Neural progenitor cell (in vitro differentiated cells): ENCODE measurements at regions not wholly inside any gene's neighbourhood (a gene's known extent, or its start where the extent isn't known, plus 50 kb on each side); places are given as distances from the start of the nearest gene placed in this dataset.
"Not testable (repeated sequence)": the region's sequence is repeated elsewhere in the genome, so short reads cannot be mapped to it uniquely, and the experiment has no call there.

Experiments used
- DNase-seq: peaks from one replicate; pipeline ENCODE4 v3.0.0-alpha.2; 2016; ENCODE audit warnings: low spot score
- H2AFZ ChIP-seq: fragments of 200-600 bp; sonication (generic); replicated peaks from 2 replicates; pipeline ENCODE4 v1.6.1; 2016; ENCODE audit warnings: antibody characterized with exemption
- H3F3A ChIP-seq: fragments of 200-600 bp; sonication (generic); 2 replicates; pipeline ENCODE4 v1.6.1; 2016; ENCODE audit warnings: antibody characterized with exemption, low read depth
- H3K27ac ChIP-seq: fragments of 200-600 bp; sonication (generic); 2 replicates; pipeline ENCODE4 v1.5.1; 2016; ENCODE audit warnings: mild to moderate bottlenecking
- H3K27me3 ChIP-seq: fragments of 200-600 bp; sonication (generic); 2 replicates; pipeline ENCODE4 v1.6.1; 2016; ENCODE audit warnings: mild to moderate bottlenecking, moderate library complexity
- H3K36me3 ChIP-seq: fragments of 200-600 bp; sonication (generic); 2 replicates; pipeline ENCODE4 v1.5.1; 2016
- H3K4me1 ChIP-seq: fragments of 200-600 bp; sonication (generic); 2 replicates; pipeline ENCODE4 v1.6.1; 2016; ENCODE audit warnings: mixed run types
- H3K4me2 ChIP-seq: fragments of 200-600 bp; sonication (generic); 2 replicates; pipeline ENCODE4 v1.6.1; 2016
- H3K4me3 ChIP-seq: fragments of 200-600 bp; sonication (generic); 2 replicates; pipeline ENCODE4 v1.5.1; 2016
- H3K79me2 ChIP-seq: fragments of 200-600 bp; sonication (generic); 2 replicates; pipeline ENCODE4 v1.6.1; 2016; ENCODE audit warnings: low read depth
- H3K9ac ChIP-seq: fragments of 200-600 bp; sonication (generic); 2 replicates; pipeline ENCODE4 v1.6.1; 2016
- H3K9me3 ChIP-seq: fragments of 200-600 bp; sonication (generic); 2 replicates; pipeline ENCODE4 v1.5.1; 2016; ENCODE audit warnings: low read depth
- H4K20me1 ChIP-seq: fragments of 200-600 bp; sonication (generic); 2 replicates; pipeline ENCODE4 v1.6.1; 2016; ENCODE audit warnings: low read depth
- H3K27ac Mint-ChIP-seq: 3 replicates; pipeline ENCODE4 v1.8.0; 2021; ENCODE audit warnings: mixed read lengths
- H3K27me3 Mint-ChIP-seq: 2 replicates; pipeline ENCODE4 v1.8.0; 2022; ENCODE audit warnings: low read depth, mild to moderate bottlenecking, inconsistent platforms, moderate library complexity, mixed read lengths; ENCODE audit not compliant: insufficient read depth
- H3K36me3 Mint-ChIP-seq: 3 replicates; pipeline ENCODE4 v1.8.0; 2021; ENCODE audit warnings: mixed read lengths
- H3K4me1 Mint-ChIP-seq: 3 replicates; pipeline ENCODE4 v1.8.0; 2021; ENCODE audit warnings: mixed read lengths
- H3K4me3 Mint-ChIP-seq: 3 replicates; pipeline ENCODE4 v1.8.0; 2021; ENCODE audit warnings: mild to moderate bottlenecking, moderate library complexity, mixed read lengths
- H3K9me3 Mint-ChIP-seq: 3 replicates; pipeline ENCODE4 v1.8.0; 2020; ENCODE audit warnings: mixed read lengths
- CTCF ChIP-seq: fragments of 200-600 bp; sonication (generic); IDR thresholded peaks from 2 replicates; pipeline ENCODE4 v1.5.1; 2017; ENCODE audit warnings: antibody characterized with exemption, mild to moderate bottlenecking
- EZH2 ChIP-seq: fragments of 200-600 bp; sonication (generic); IDR thresholded peaks from 2 replicates; pipeline ENCODE4 v1.6.1; 2017; ENCODE audit warnings: antibody characterized with exemption, mild to moderate bottlenecking, moderate library complexity
- EZH2phosphoT487 ChIP-seq: fragments of 200-600 bp; sonication (generic); IDR thresholded peaks from 2 replicates; pipeline ENCODE4 v1.6.1; 2017; ENCODE audit warnings: antibody characterized with exemption

GRCh38 chr2:38483776-38484501 lies 106.9 kb upstream of the ATL2 start:
- H3K27me3 ChIP-seq = no peaks in the 10 kb centered on the region
- DNase-seq = no peak
- Mint-ChIP-seq H3K4me3 (no peak overlapping the region), H3K4me1 (no peaks in the 10 kb centered on the region), H3K27me3 (peaks cover 2% of the 10 kb centered on the region), H3K27ac (no peak overlapping the region), H3K36me3 (no peaks in the 10 kb centered on the region), H3K9me3 (peaks cover 13% of the 10 kb centered on the region)
- H3K9me3 ChIP-seq = no peaks in the 10 kb centered on the region
- H3K4me1 ChIP-seq = no peaks in the 10 kb centered on the region
- H3K27ac ChIP-seq = no peak overlapping the region
- H3K4me3 ChIP-seq = no peak overlapping the region
- H2AFZ ChIP-seq = peak overlapping the region; percentile 79
- H3F3A ChIP-seq = no peaks in the 10 kb centered on the region
- no peaks in the 10 kb centered on the region for H3K79me2 ChIP-seq
- H3K4me2 ChIP-seq = no peak overlapping the region
- H4K20me1 ChIP-seq = no peaks in the 10 kb centered on the region
- no peaks in the 10 kb centered on the region for H3K36me3 ChIP-seq
- H3K9ac ChIP-seq = no peak overlapping the region
- TF ChIP-seq CTCF (no peak), EZH2phosphoT487 (no peak), EZH2 (no peak)

GRCh38 chr2:38482710-38483109 lies 105.6 kb upstream of the ATL2 start:
- H3K27me3 Mint-ChIP-seq, H3K27ac ChIP-seq, H3K4me3 Mint-ChIP-seq, H3K4me1 Mint-ChIP-seq, H3K36me3 ChIP-seq, H3F3A ChIP-seq, H3K9me3 ChIP-seq, H3K27me3 ChIP-seq, H3K4me1 ChIP-seq, H3K4me3 ChIP-seq, H3K36me3 Mint-ChIP-seq, H3K79me2 ChIP-seq, H4K20me1 ChIP-seq, H3K4me2 ChIP-seq, H3K9ac ChIP-seq, H2AFZ ChIP-seq, H3K27ac Mint-ChIP-seq, DNase-seq: not testable (repeated sequence)
- H3K9me3 Mint-ChIP-seq = peaks cover 13% of the 10 kb centered on the region

GRCh38 chr2:38480617-38481016 lies 103.5 kb upstream of the ATL2 start:
- no peak for TF ChIP-seq EZH2
- no peak for TF ChIP-seq CTCF
- TF ChIP-seq EZH2phosphoT487 = no peak
- H3K27ac ChIP-seq = no peak overlapping the region
- H3K79me2 ChIP-seq = no peaks in the 10 kb centered on the region
- no peak overlapping the region for H3K27ac Mint-ChIP-seq
- H3F3A ChIP-seq = no peaks in the 10 kb centered on the region
- peaks cover 4% of the 10 kb centered on the region for H3K27me3 Mint-ChIP-seq
- H3K36me3 Mint-ChIP-seq = no peaks in the 10 kb centered on the region
- H3K4me1 ChIP-seq = no peaks in the 10 kb centered on the region
- H3K36me3 ChIP-seq = no peaks in the 10 kb centered on the region
- DNase-seq = no peak
- H3K4me1 Mint-ChIP-seq = no peaks in the 10 kb centered on the region
- H3K9me3 Mint-ChIP-seq = peaks cover 15% of the 10 kb centered on the region
- no peaks in the 10 kb centered on the region for H3K27me3 ChIP-seq
- H4K20me1 ChIP-seq = no peaks in the 10 kb centered on the region
- H3K4me3 Mint-ChIP-seq = no peak overlapping the region
- H3K9ac ChIP-seq = no peak overlapping the region
- no peak overlapping the region for H2AFZ ChIP-seq
- no peak overlapping the region for H3K4me3 ChIP-seq
- H3K9me3 ChIP-seq = no peaks in the 10 kb centered on the region
- H3K4me2 ChIP-seq = no peak overlapping the region

- no peak overlapping the region for H3K4me2 ChIP-seq
- H3K79me2 ChIP-seq = no peaks in the 10 kb centered on the region
- H3K9ac ChIP-seq = no peak overlapping the region
- Mint-ChIP-seq H3K4me1 (peaks cover 7% of the 10 kb centered on the region), H3K27me3 (peaks cover 4% of the 10 kb centered on the region), H3K27ac (no peak overlapping the region), H3K36me3 (no peaks in the 10 kb centered on the region), H3K9me3 (peaks cover 15% of the 10 kb centered on the region), H3K4me3 (no peak overlapping the region)
- H3K27ac ChIP-seq = no peak overlapping the region
- no peak for TF ChIP-seq EZH2phosphoT487
- TF ChIP-seq CTCF = no peak
- TF ChIP-seq EZH2 = no peak
- no peaks in the 10 kb centered on the region for H3K36me3 ChIP-seq
- DNase-seq = no peak
- H3K4me1 ChIP-seq = no peaks in the 10 kb centered on the region
- H3F3A ChIP-seq = no peaks in the 10 kb centered on the region
- H4K20me1 ChIP-seq = no peaks in the 10 kb centered on the region
- peak overlapping the region; percentile 20 for H2AFZ ChIP-seq
- H3K27me3 ChIP-seq = no peaks in the 10 kb centered on the region
- H3K9me3 ChIP-seq = no peaks in the 10 kb centered on the region
- H3K4me3 ChIP-seq = no peak overlapping the region
These were observed 99.9 kb upstream of the ATL2 start for GRCh38 chr2:38477006-38477405.
